ENCODE measurements at regions not wholly inside any gene's neighbourhood (a gene's known extent, or its start where the extent isn't known, plus 50 kb on each side); places are given as distances from the start of the nearest gene placed in this dataset.
"Not testable (repeated sequence)": the region's sequence is repeated elsewhere in the genome, so short reads cannot be mapped to it uniquely, and the experiment has no call there.

- no peak overlapping the region for H3K4me3 ChIP-seq (ENCODE audit: control insufficient read depth, low read depth, low read length)
- TF ChIP-seq, protein P1, sequence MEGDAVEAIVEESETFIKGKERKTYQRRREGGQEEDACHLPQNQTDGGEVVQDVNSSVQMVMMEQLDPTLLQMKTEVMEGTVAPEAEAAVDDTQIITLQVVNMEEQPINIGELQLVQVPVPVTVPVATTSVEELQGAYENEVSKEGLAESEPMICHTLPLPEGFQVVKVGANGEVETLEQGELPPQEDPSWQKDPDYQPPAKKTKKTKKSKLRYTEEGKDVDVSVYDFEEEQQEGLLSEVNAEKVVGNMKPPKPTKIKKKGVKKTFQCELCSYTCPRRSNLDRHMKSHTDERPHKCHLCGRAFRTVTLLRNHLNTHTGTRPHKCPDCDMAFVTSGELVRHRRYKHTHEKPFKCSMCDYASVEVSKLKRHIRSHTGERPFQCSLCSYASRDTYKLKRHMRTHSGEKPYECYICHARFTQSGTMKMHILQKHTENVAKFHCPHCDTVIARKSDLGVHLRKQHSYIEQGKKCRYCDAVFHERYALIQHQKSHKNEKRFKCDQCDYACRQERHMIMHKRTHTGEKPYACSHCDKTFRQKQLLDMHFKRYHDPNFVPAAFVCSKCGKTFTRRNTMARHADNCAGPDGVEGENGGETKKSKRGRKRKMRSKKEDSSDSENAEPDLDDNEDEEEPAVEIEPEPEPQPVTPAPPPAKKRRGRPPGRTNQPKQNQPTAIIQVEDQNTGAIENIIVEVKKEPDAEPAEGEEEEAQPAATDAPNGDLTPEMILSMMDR (conservative IDR thresholded peaks at IDR 0.05; ENCODE audit: control insufficient read depth, insufficient read depth, low read depth, low read length), result no peak
- DNase-seq (ENCODE audit: low read depth), result no peak
Measured at GRCh38 chr13:82993417-82993816, 888.9 kb downstream of the SLITRK1 start.

DNA sequence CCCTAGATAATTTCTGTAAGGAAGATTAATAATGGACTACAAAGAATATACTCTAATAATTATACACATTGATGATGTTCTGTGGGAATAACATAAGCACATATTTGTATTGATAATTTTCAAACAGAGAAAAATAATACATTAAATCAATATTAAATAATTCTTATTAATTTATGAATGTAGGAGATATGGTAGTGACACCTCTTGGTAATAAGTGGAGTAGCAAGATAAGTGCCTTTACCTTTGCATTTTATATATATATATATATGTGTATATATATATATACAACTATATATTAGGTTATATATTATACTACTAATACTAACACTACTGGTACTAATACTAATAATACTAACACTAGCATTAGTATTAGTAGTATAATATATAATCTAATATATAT, 905.8 kb downstream of the SLITRK1 start:
- DNase-seq (ENCODE audit: low read depth), result peak; percentile 5
- TF ChIP-seq, protein P1 (conservative IDR thresholded peaks at IDR 0.05; ENCODE audit: control insufficient read depth, insufficient read depth, low read depth, low read length), result peak; percentile 26
- no peak overlapping the region for H3K4me3 ChIP-seq (ENCODE audit: control insufficient read depth, low read depth, low read length)

- no peak overlapping the region for H3K4me3 ChIP-seq (ENCODE audit: control insufficient read depth, low read depth, low read length)
- peak; percentile 49 for DNase-seq (ENCODE audit: low read depth)
- TF ChIP-seq, protein P1 (conservative IDR thresholded peaks at IDR 0.05; ENCODE audit: control insufficient read depth, insufficient read depth, low read depth, low read length), result no peak
Measured at GRCh38 chr13:82963226-82964099, 918.8 kb downstream of the SLITRK1 start.

DNA sequence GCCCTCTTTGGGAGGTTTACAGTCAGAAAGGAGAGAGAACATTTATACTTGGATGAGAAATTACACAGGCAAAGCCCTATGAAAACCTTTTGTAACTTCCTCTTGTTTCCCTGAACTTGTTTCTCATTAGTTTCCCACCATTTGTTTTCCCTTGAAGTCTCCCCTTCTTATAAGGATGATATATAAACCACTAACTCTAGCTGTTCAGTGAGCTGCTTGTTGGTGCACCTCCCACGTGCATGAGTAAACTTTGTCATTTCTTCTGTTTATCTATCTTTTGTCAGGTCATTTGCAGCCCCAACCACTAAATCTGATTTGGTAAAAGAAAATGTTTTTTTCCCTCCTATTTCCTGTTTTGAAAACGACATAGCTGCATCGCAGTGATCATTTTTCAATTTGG, 919.9 kb downstream of the SLITRK1 start:
- DNase-seq (ENCODE audit: low read depth), result peak; percentile 11
- H3K4me3 ChIP-seq (ENCODE audit: control insufficient read depth, low read depth, low read length), result no peak overlapping the region
- TF ChIP-seq, protein P1 (conservative IDR thresholded peaks at IDR 0.05; ENCODE audit: control insufficient read depth, insufficient read depth, low read depth, low read length), result no peak

GRCh38 chr13:82961757-82962156, 920.5 kb downstream of the SLITRK1 start:
- no peak overlapping the region for H3K4me3 ChIP-seq (ENCODE audit: control insufficient read depth, low read depth, low read length)
- TF ChIP-seq, protein P1 (conservative IDR thresholded peaks at IDR 0.05; ENCODE audit: control insufficient read depth, insufficient read depth, low read depth, low read length), result no peak
- no peak for DNase-seq (ENCODE audit: low read depth)

- not testable (repeated sequence) for H3K4me3 ChIP-seq (ENCODE audit: control insufficient read depth, low read depth, low read length); DNase-seq (ENCODE audit: low read depth)
Measured at GRCh38 chr13:82952336-82952735, 929.9 kb downstream of the SLITRK1 start.

DNA sequence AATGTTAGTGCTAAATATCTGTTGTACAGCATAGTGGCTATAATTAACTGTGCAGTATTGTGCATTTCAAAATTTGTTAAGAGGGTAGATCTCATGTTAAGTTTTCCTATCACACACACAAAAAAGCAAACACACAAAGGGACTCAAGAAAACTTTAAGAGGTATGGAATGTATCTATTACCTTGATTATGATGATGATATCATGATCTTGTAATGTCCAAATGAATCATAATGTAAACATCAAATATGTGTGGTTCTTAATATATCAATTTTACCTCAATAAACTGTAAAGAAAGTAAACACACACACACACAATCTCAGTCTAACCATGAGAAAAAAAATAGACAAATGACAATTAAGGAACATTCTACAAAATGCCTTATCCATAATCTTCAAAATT, 934.6 kb downstream of the SLITRK1 start:
- no peak for DNase-seq (ENCODE audit: low read depth)
- no peak overlapping the region for H3K4me3 ChIP-seq (ENCODE audit: control insufficient read depth, low read depth, low read length)
- TF ChIP-seq, protein P1 (conservative IDR thresholded peaks at IDR 0.05; ENCODE audit: control insufficient read depth, insufficient read depth, low read depth, low read length), result no peak

Data from fibroblast of mammary gland (primary cell).